Right lobe of liver (tissue), 4 donors: ENCODE measurements at regions not wholly inside any gene's neighbourhood (a gene's known extent, or its start where the extent isn't known, plus 50 kb on each side); places are given as distances from the start of the nearest gene placed in this dataset.

Experiments used
- CTCF ChIP-seq, 4 donors: fragments of 200-600 bp in 3 of 4; fragments of 450-650 bp in 1 of 4; IDR thresholded peaks; one replicate each; pipeline versions ENCODE4 v1.5.1 to v1.8.0; 2016 to 2022; ENCODE audit warnings: antibody characterized with exemption in 4 of 4, mild to moderate bottlenecking in 2 of 4
- POLR2A ChIP-seq: fragments of 450-650 bp; IDR thresholded peaks from one replicate; pipeline ENCODE4 v1.6.1; 2017; ENCODE audit warnings: antibody characterized with exemption, mild to moderate bottlenecking
- donor health status: DM: no; HTN: no; CAD: no.
- donor health status: DM: no; HTN: no; CAD: no.
- donor health status: DM: no; HTN: yes; CAD: no.

GRCh38 chr1:199809311-199809710, 218.2 kb upstream of the NR5A2 start:
- TF ChIP-seq CTCF (IDR thresholded peaks at IDR 0.05) = no peak
- TF ChIP-seq POLR2A = no peak
